HG02981 (cell line): ENCODE measurements at regions not wholly inside any gene's neighbourhood (a gene's known extent, or its start where the extent isn't known, plus 50 kb on each side); places are given as distances from the start of the nearest gene placed in this dataset.

Experiments used
- ATAC-seq: cut with Tn5 transposase; IDR thresholded peaks from one replicate; pipeline ENCODE4 v1.9.1; 2021; ENCODE audit warnings: mild to moderate bottlenecking, moderate library complexity; ENCODE audit not compliant: unreplicated experiment

GRCh38 chr5:96050273-96050880 lies 88.7 kb upstream of the ELL2 start:
- no peak for ATAC-seq

GRCh38 chr5:96049398-96050272 lies 88.0 kb upstream of the ELL2 start:
- ATAC-seq, result no peak

- ATAC-seq, result no peak
These were observed 87.1 kb upstream of the ELL2 start for GRCh38 chr5:96048763-96049162.

GRCh38 chr5:96045888-96046287 lies 84.2 kb upstream of the ELL2 start:
- ATAC-seq, result no peak

GRCh38 chr5:96043446-96043845 lies 81.8 kb upstream of the ELL2 start:
- no peak for ATAC-seq

GRCh38 chr5:96037128-96037527 lies 75.5 kb upstream of the ELL2 start:
- ATAC-seq, result no peak

GRCh38 chr5:96036301-96036700 lies 74.7 kb upstream of the ELL2 start:
- no peak for ATAC-seq

- ATAC-seq, result no peak
These were observed 74.1 kb upstream of the ELL2 start for GRCh38 chr5:96035796-96036195.

GRCh38 chr5:96033116-96033515 lies 71.5 kb upstream of the ELL2 start:
- ATAC-seq, result no peak

- no peak for ATAC-seq
These were observed 70.2 kb upstream of the ELL2 start for GRCh38 chr5:96031811-96032261.

GRCh38 chr5:96031180-96031579 lies 69.5 kb upstream of the ELL2 start:
- no peak for ATAC-seq

- no peak for ATAC-seq
These were observed 64.9 kb upstream of the ELL2 start for GRCh38 chr5:96026406-96027041.

GRCh38 chr5:96024683-96025475 lies 63.2 kb upstream of the ELL2 start:
- no peak for ATAC-seq

GRCh38 chr5:96023518-96023917 lies 61.9 kb upstream of the ELL2 start:
- no peak for ATAC-seq

GRCh38 chr5:96022971-96023370 lies 61.3 kb upstream of the ELL2 start:
- no peak for ATAC-seq

GRCh38 chr5:96017951-96018350 lies 56.3 kb upstream of the ELL2 start:
- no peak for ATAC-seq

GRCh38 chr5:96016216-96016615 lies 54.6 kb upstream of the ELL2 start:
- ATAC-seq, result no peak

- no peak for ATAC-seq
These were observed 54.1 kb upstream of the ELL2 start for GRCh38 chr5:96015709-96016108.

- ATAC-seq, result no peak
These were observed 52.7 kb upstream of the ELL2 start for GRCh38 chr5:96014395-96014794.

- no peak for ATAC-seq
These were observed 51.6 kb upstream of the ELL2 start for GRCh38 chr5:96013254-96013653.

- no peak for ATAC-seq
These were observed 50.7 kb upstream of the ELL2 start for GRCh38 chr5:96012399-96012798.
